ENCODE measurements at regions not wholly inside any gene's neighbourhood (a gene's known extent, or its start where the extent isn't known, plus 50 kb on each side); places are given as distances from the start of the nearest gene placed in this dataset.

DNA sequence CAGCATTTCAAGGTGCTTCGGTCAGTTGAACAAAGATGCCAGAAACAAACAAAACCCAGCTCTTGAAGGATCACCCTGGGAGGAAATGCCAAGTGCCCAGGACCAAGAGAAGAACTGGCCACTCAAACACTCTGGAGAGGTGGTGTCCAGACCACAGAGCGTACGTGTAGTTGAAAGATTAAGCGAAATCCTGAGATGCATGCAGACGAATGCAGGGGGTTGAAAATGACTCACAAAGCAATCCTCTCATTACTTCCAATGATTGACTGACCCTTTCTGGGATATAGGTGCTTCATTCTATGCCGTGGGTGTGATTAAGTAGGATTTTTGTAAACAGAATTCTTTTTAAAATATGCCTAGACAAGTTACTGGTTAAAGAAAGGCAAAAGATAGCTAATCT, 71.5 kb upstream of the ATXN1 start:
- DNase-seq (ENCODE audit: low spot score), result no peak
- in situ Hi-C loops (cut with MboI; ENCODE audit: low sequenced_read_pairs, unreplicated experiment), result no loop called here
- TF ChIP-seq, protein P1, sequence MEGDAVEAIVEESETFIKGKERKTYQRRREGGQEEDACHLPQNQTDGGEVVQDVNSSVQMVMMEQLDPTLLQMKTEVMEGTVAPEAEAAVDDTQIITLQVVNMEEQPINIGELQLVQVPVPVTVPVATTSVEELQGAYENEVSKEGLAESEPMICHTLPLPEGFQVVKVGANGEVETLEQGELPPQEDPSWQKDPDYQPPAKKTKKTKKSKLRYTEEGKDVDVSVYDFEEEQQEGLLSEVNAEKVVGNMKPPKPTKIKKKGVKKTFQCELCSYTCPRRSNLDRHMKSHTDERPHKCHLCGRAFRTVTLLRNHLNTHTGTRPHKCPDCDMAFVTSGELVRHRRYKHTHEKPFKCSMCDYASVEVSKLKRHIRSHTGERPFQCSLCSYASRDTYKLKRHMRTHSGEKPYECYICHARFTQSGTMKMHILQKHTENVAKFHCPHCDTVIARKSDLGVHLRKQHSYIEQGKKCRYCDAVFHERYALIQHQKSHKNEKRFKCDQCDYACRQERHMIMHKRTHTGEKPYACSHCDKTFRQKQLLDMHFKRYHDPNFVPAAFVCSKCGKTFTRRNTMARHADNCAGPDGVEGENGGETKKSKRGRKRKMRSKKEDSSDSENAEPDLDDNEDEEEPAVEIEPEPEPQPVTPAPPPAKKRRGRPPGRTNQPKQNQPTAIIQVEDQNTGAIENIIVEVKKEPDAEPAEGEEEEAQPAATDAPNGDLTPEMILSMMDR (IDR thresholded peaks at IDR 0.05; ENCODE audit: borderline replicate concordance, control extremely low read depth, extremely low read depth, insufficient read depth, missing control alignments), result no peak

GRCh38 chr6:16832043-16832567, 70.8 kb upstream of the ATXN1 start:
- in situ Hi-C loops (cut with MboI; ENCODE audit: low sequenced_read_pairs, unreplicated experiment), result no loop called here
- no peak for DNase-seq (ENCODE audit: low spot score)
- TF ChIP-seq, protein P1 (IDR thresholded peaks at IDR 0.05; ENCODE audit: borderline replicate concordance, control extremely low read depth, extremely low read depth, insufficient read depth, missing control alignments), result no peak

- DNase-seq (ENCODE audit: low spot score), result no peak
- in situ Hi-C loops (cut with MboI; ENCODE audit: low sequenced_read_pairs, unreplicated experiment), result no loop called here
- TF ChIP-seq, protein P1 (IDR thresholded peaks at IDR 0.05; ENCODE audit: borderline replicate concordance, control extremely low read depth, extremely low read depth, insufficient read depth, missing control alignments), result no peak
Observed at GRCh38 chr6:16831136-16831535, 69.9 kb upstream of the ATXN1 start.

- in situ Hi-C loops (cut with MboI; ENCODE audit: low sequenced_read_pairs, unreplicated experiment), result no loop called here
- no peak for DNase-seq (ENCODE audit: low spot score)
Observed at GRCh38 chr6:16828058-16828457, 66.8 kb upstream of the ATXN1 start.

GRCh38 chr6:16827627-16828026, 66.4 kb upstream of the ATXN1 start:
- TF ChIP-seq, protein P1 (IDR thresholded peaks at IDR 0.05; ENCODE audit: borderline replicate concordance, control extremely low read depth, extremely low read depth, insufficient read depth, missing control alignments), result no peak
- DNase-seq (ENCODE audit: low spot score), result no peak
- in situ Hi-C loops (cut with MboI; ENCODE audit: low sequenced_read_pairs, unreplicated experiment), result no loop called here

More at GRCh38 chr6:16828058-16828457, 66.8 kb upstream of the ATXN1 start:
- TF ChIP-seq, protein P1 (IDR thresholded peaks at IDR 0.05; ENCODE audit: borderline replicate concordance, control extremely low read depth, extremely low read depth, insufficient read depth, missing control alignments), result no peak

GRCh38 chr6:16825784-16826183, 64.5 kb upstream of the ATXN1 start:
- in situ Hi-C loops (cut with MboI; ENCODE audit: low sequenced_read_pairs, unreplicated experiment), result no loop called here
- DNase-seq (ENCODE audit: low spot score), result no peak
- TF ChIP-seq, protein P1 (IDR thresholded peaks at IDR 0.05; ENCODE audit: borderline replicate concordance, control extremely low read depth, extremely low read depth, insufficient read depth, missing control alignments), result no peak

All from GM13976 (cell line).